ENCODE measurements at regions not wholly inside any gene's neighbourhood (a gene's known extent, or its start where the extent isn't known, plus 50 kb on each side); places are given as distances from the start of the nearest gene placed in this dataset.
A peak's percentile ranks its signal among the peaks of the same experiment; 100 is the strongest.

- TF ChIP-seq TRAFD1 (CRISPR knock-in tag; IDR thresholded peaks at IDR 0.05; ENCODE audit: borderline replicate concordance) (no peak), MXI1 (IDR thresholded peaks at IDR 0.05; ENCODE audit: borderline replicate concordance, low read depth, low read length) (no peak)
Observed at GRCh38 chr3:31482493-31483200, 50.1 kb upstream of the STT3B start (continued).

Small RNA genes in the stretch of these regions (microRNA-seq; reads per million reads assigned to microRNA genes)
- 132 reads per million, percentile 75 among the genes with 10 or more reads in this experiment for gene MIR466

Small RNA genes in the stretch of these regions (small RNA-seq; reads per million reads assigned to genes)
- 1.8 to 299 (median 190) reads per million in 3 experiments for gene MIR466 (ENCODE audit: insufficient read depth in 2 of 3, insufficient read length in 3 of 3, low read depth in 2 of 3, low replicate concordance in 1 of 3)
- gene RNA5SP127 (ENCODE audit: insufficient read depth in 2 of 3, insufficient read length in 3 of 3, low read depth in 2 of 3, low replicate concordance in 1 of 3) = 0 reads per million in 3 experiments

Data from HepG2 (cell line).